ENCODE measurements at regions not wholly inside any gene's neighbourhood (a gene's known extent, or its start where the extent isn't known, plus 50 kb on each side); places are given as distances from the start of the nearest gene placed in this dataset.

DNA sequence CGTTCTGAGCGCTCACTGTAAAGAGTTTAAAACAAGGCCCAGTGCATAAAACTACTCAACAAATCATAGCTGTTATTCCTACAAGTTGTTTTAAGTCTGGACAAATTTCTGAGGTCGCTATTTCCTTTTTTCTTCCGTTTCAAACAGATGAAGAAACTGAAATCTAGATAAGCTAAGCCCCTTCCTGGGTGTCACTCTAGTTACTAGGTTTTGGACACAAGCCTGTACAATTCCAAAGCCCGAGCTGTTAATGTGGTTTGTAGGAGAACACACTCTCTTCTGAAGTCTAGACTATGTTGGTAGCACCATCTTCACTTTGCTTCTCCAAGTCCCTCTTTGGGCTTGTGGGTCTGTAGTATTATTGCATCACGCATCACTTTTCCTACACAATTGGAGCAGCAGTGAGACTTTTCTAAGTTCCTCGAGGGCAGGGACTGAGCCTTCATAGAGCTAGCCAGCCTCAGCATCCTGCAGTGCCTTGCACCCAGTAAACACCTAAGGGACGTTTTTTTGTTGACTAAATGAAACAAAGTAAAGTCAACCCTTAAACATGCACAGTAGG is 142.6 kb upstream of the PROK2 start:
- Histone ChIP-seq H3K27me3 (ENCODE audit: control insufficient read depth, insufficient read depth, low read length) (peaks cover 23% of the 10 kb centered on the region), H3K9me1 (ENCODE audit: insufficient read depth, low read length) (no peaks in the 10 kb centered on the region), H3K27ac (ENCODE audit: insufficient read depth, low read length) (no peak overlapping the region), H2BK15ac (ENCODE audit: low read depth, low read length) (no peak overlapping the region), H4K91ac (ENCODE audit: insufficient read depth, low read depth, low read length) (no peak overlapping the region), H3K36me3 (ENCODE audit: control insufficient read depth, insufficient read depth, low read length) (no peaks in the 10 kb centered on the region), H3K14ac (replicated peaks; ENCODE audit: low read depth, low read length) (no peak overlapping the region), H3K56ac (ENCODE audit: extremely low read depth, insufficient read depth, low read length) (no peak overlapping the region), H2BK20ac (ENCODE audit: low read depth, low read length) (no peak overlapping the region), H2BK120ac (ENCODE audit: low read depth, low read length) (no peak overlapping the region), H4K8ac (ENCODE audit: low read depth in 2 of 2, low read length in 2 of 2) (no peak overlapping the region), H3K23ac (ENCODE audit: low read depth, low read length) (no peak overlapping the region), H2AK5ac (ENCODE audit: low read depth, low read length) (no peak overlapping the region), H3K4me1 (ENCODE audit: control insufficient read depth, insufficient read depth, low read length) (no peaks in the 10 kb centered on the region), H3K4me3 (ENCODE audit: insufficient read depth, low read depth, low read length) (no peak overlapping the region), H3K9ac (ENCODE audit: low read depth, low read length) (no peak overlapping the region), H4K5ac (ENCODE audit: low read depth, low read length) (no peak overlapping the region), H2AFZ (replicated peaks; ENCODE audit: low read length, poor library complexity) (no peak overlapping the region), H4K20me1 (ENCODE audit: insufficient read depth, low read length) (no peaks in the 10 kb centered on the region), H3K4ac (ENCODE audit: low read depth, low read length) (no peak overlapping the region), H3K18ac (ENCODE audit: low read depth, low read length) (no peak overlapping the region), H3K79me1 (ENCODE audit: low read depth in 1 of 2, low read length in 2 of 2) (no peaks in the 10 kb centered on the region), H3K9me3 (ENCODE audit: control insufficient read depth, insufficient read depth, low read length) (no peaks in the 10 kb centered on the region), H3K4me2 (ENCODE audit: low read depth, low read length) (no peak overlapping the region), H2AK9ac (replicated peaks; ENCODE audit: low read depth, low read length, poor library complexity) (no peak overlapping the region), H2BK5ac (ENCODE audit: low read depth, low read length, poor library complexity, severe bottlenecking) (no peak overlapping the region)
- no peak for DNase-seq
- no TSS peak for BruUV-seq (replicated peaks)
- TF ChIP-seq CTCF (conservative IDR thresholded peaks at IDR 0.05; ENCODE audit: low read depth, low read length) (no peak), CEBPB (IDR thresholded peaks at IDR 0.05; ENCODE audit: low read depth, low read length) (no peak), POLR2A (IDR thresholded peaks at IDR 0.05; ENCODE audit: low read depth, low read length) (no peak), MAZ (IDR thresholded peaks at IDR 0.05; ENCODE audit: borderline replicate concordance, low read depth, low read length) (no peak), FOS (IDR thresholded peaks at IDR 0.05; ENCODE audit: low read depth, low read length) (no peak), MXI1 (IDR thresholded peaks at IDR 0.05; ENCODE audit: borderline replicate concordance, low read depth, low read length) (no peak), MAFK (IDR thresholded peaks at IDR 0.05; ENCODE audit: low read depth, low read length) (no peak), SMC3 (IDR thresholded peaks at IDR 0.05; ENCODE audit: low read depth, low read length) (no peak), RAD21 (IDR thresholded peaks at IDR 0.05; ENCODE audit: low read length) (no peak), NFE2L2 (IDR thresholded peaks at IDR 0.05; ENCODE audit: low read depth, low read length) (no peak), CHD1 (IDR thresholded peaks at IDR 0.05; ENCODE audit: low read depth, low read length) (no peak), BHLHE40 (IDR thresholded peaks at IDR 0.05; ENCODE audit: low read depth, low read length) (no peak), RFX5 (IDR thresholded peaks at IDR 0.05; ENCODE audit: low read depth, low read length) (no peak), RCOR1 (IDR thresholded peaks at IDR 0.05; ENCODE audit: insufficient replicate concordance, low read length) (no peak)
- TF ChIP-seq, protein P1, sequence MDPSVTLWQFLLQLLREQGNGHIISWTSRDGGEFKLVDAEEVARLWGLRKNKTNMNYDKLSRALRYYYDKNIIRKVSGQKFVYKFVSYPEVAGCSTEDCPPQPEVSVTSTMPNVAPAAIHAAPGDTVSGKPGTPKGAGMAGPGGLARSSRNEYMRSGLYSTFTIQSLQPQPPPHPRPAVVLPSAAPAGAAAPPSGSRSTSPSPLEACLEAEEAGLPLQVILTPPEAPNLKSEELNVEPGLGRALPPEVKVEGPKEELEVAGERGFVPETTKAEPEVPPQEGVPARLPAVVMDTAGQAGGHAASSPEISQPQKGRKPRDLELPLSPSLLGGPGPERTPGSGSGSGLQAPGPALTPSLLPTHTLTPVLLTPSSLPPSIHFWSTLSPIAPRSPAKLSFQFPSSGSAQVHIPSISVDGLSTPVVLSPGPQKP (IDR thresholded peaks at IDR 0.05; ENCODE audit: borderline replicate concordance, low read depth, low read length) = no peak
- TF ChIP-seq, protein P2, sequence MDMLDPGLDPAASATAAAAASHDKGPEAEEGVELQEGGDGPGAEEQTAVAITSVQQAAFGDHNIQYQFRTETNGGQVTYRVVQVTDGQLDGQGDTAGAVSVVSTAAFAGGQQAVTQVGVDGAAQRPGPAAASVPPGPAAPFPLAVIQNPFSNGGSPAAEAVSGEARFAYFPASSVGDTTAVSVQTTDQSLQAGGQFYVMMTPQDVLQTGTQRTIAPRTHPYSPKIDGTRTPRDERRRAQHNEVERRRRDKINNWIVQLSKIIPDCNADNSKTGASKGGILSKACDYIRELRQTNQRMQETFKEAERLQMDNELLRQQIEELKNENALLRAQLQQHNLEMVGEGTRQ (IDR thresholded peaks at IDR 0.05; ENCODE audit: low read depth, low read length) = no peak
- ChIA-PET CTCF (no interaction called here), POLR2A (ENCODE audit: unreplicated experiment) (no interaction called here)
- in situ Hi-C loops (cut with MboI; ENCODE audit: low sequenced_read_pairs) (no loop called here), dilution Hi-C loops (cut with HindIII; ENCODE audit: low sequenced_read_pairs, unreplicated experiment) (no loop called here), intact Hi-C loops (cut with micrococcal nuclease) (no loop called here)
- no peak for ATAC-seq (ENCODE audit: low read depth)
- WGBS, 2 experiments (ENCODE audit: extremely low coverage in 2 of 2, insufficient read length in 1 of 2) = 40% methylated on average over 1 of the region's 8 CpGs; no CpG with 5 or more reads in 1 of the 2 experiments

All from IMR-90 (cell line).